ENCODE measurements at regions not wholly inside any gene's neighbourhood (a gene's known extent, or its start where the extent isn't known, plus 50 kb on each side); places are given as distances from the start of the nearest gene placed in this dataset.

- TF ChIP-seq CTCF (IDR thresholded peaks at IDR 0.05) = no peak
- TF ChIP-seq POLR2AphosphoS5 (IDR thresholded peaks at IDR 0.05) = no peak
- TF ChIP-seq EP300 (IDR thresholded peaks at IDR 0.05) = no peak
These were observed 73.9 kb upstream of the RRP15 start for GRCh38 chr1:218211241-218211640.

Data from upper lobe of left lung (tissue), 4 donors.